Trophoblast cell (in vitro differentiated cells and primary cell): ENCODE measurements at regions not wholly inside any gene's neighbourhood (a gene's known extent, or its start where the extent isn't known, plus 50 kb on each side); places are given as distances from the start of the nearest gene placed in this dataset.
A peak's percentile ranks its signal among the peaks of the same experiment; 100 is the strongest.

Source experiments
- DNase-seq, 2 donors: peaks; one replicate each; pipeline ENCODE4 v3.0.0-alpha.2; 2016
- H2AFZ ChIP-seq: 2 replicates; pipeline ENCODE4 v1.6.1; 2013; ENCODE audit warnings: low read length, moderate library complexity, mild to moderate bottlenecking; ENCODE audit not compliant: insufficient read depth, poor library complexity
- H2AK5ac ChIP-seq: 2 replicates; pipeline ENCODE4 v1.6.1; 2013; ENCODE audit warnings: mild to moderate bottlenecking, low read length
- H2BK120ac ChIP-seq: 2 replicates; pipeline ENCODE4 v1.6.1; 2013; ENCODE audit warnings: low read length, mild to moderate bottlenecking, moderate library complexity; ENCODE audit not compliant: insufficient read depth, poor library complexity
- H2BK12ac ChIP-seq: 2 replicates; pipeline ENCODE4 v1.6.1; 2013; ENCODE audit warnings: mild to moderate bottlenecking, low read length, moderate library complexity
- H2BK5ac ChIP-seq: 2 replicates; pipeline ENCODE4 v1.6.1; 2013; ENCODE audit warnings: low read length, low read depth, moderate library complexity, mild to moderate bottlenecking; ENCODE audit not compliant: poor library complexity
- H3K14ac ChIP-seq: 2 replicates; pipeline ENCODE4 v1.6.1; 2013; ENCODE audit warnings: mild to moderate bottlenecking, low read length
- H3K18ac ChIP-seq: 2 replicates; pipeline ENCODE4 v1.6.1; 2013; ENCODE audit warnings: mild to moderate bottlenecking, low read length
- H3K23ac ChIP-seq: 2 replicates; pipeline ENCODE4 v1.6.1; 2013; ENCODE audit warnings: low read length
- H3K27ac ChIP-seq: 2 replicates; pipeline ENCODE4 v1.5.1; 2013; ENCODE audit warnings: low read depth, mild to moderate bottlenecking, inconsistent platforms, low read length, moderate library complexity
- H3K27me3 ChIP-seq: 2 replicates; pipeline ENCODE4 v1.6.1; 2013; ENCODE audit warnings: inconsistent platforms, mild to moderate bottlenecking, low read length, moderate library complexity; ENCODE audit not compliant: insufficient read depth
- H3K36me3 ChIP-seq, 2 experiments: 1 replicate in 1 of 2; 2 replicates in 1 of 2; pipeline ENCODE4 v1.6.1; 2013; ENCODE audit warnings: low read length in 2 of 2, mild to moderate bottlenecking in 2 of 2, moderate library complexity in 1 of 2; ENCODE audit not compliant: insufficient read depth in 2 of 2, control insufficient read depth in 1 of 2
- H3K4ac ChIP-seq: 2 replicates; pipeline ENCODE4 v1.6.1; 2013; ENCODE audit warnings: low read depth, mild to moderate bottlenecking, low read length, moderate library complexity
- H3K4me1 ChIP-seq, 2 experiments: 1 replicate in 1 of 2; 2 replicates in 1 of 2; pipeline ENCODE4 v1.6.1; 2013; ENCODE audit warnings: low read length in 2 of 2, mild to moderate bottlenecking in 2 of 2, moderate library complexity in 1 of 2; ENCODE audit not compliant: insufficient read depth in 2 of 2, control insufficient read depth in 1 of 2
- H3K4me2 ChIP-seq: 2 replicates; pipeline ENCODE4 v1.6.1; 2013; ENCODE audit warnings: inconsistent platforms, mild to moderate bottlenecking, low read length, moderate library complexity
- H3K4me3 ChIP-seq: 2 replicates; pipeline ENCODE4 v1.5.1; 2013; ENCODE audit warnings: mild to moderate bottlenecking, low read depth, low read length, inconsistent platforms
- H3K79me1 ChIP-seq: one replicate; pipeline ENCODE4 v1.6.1; 2013; ENCODE audit warnings: low read length
- H3K79me2 ChIP-seq: 2 replicates; pipeline ENCODE4 v1.6.1; 2013; ENCODE audit warnings: low read length, mild to moderate bottlenecking; ENCODE audit not compliant: control insufficient read depth, insufficient read depth, poor library complexity
- H3K9ac ChIP-seq: 2 replicates; pipeline ENCODE4 v1.6.1; 2013; ENCODE audit warnings: mild to moderate bottlenecking, low read length
- H3K9me3 ChIP-seq: 2 replicates; pipeline ENCODE4 v1.6.1; 2013; ENCODE audit warnings: low read depth, mild to moderate bottlenecking, control low read depth, inconsistent platforms, low read length; ENCODE audit not compliant: insufficient read depth
- H4K12ac ChIP-seq: 2 replicates; pipeline ENCODE4 v1.6.1; 2013; ENCODE audit warnings: low read depth, mild to moderate bottlenecking, low read length, moderate library complexity
- H4K8ac ChIP-seq: 2 replicates; pipeline ENCODE4 v1.6.1; 2013; ENCODE audit warnings: low read depth, mild to moderate bottlenecking, low read length, moderate library complexity
- H4K91ac ChIP-seq: one replicate; pipeline ENCODE4 v1.6.1; 2013; ENCODE audit warnings: low read depth, mild to moderate bottlenecking, low read length, moderate library complexity
- WGBS: extraction: QIAGEN DNeasy Blood & Tissue Kit; methylation state at CpG from one replicate; pipeline ENCODE4 v1.1.7; 2013; ENCODE audit warnings: missing lambda C conversion rate; ENCODE audit not compliant: insufficient read length, insufficient coverage; ENCODE audit errors: extremely low coverage; 5-methylcytosine and 5-hydroxymethylcytosine counted together

DNA sequence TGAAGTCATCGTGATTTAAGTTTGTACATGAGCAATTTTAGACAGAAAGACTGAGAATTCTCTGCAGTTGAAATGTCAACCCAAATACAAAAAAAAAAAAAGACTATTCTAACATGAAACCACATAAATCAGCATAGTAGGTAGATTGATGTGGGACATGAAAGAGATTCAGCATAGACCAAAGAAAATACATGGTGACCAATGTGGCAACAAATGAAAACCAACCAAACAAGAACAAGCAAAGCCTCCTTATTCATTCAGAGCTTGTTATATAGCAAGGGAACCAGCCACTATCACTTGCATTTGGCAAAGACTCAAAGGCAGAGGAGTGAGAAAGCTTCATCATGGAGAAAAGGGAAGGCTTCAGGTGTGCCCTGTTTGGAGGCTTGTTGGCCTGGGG lies 144.4 kb upstream of the TMPO start:
- no peaks in the 10 kb centered on the region for H3K79me1 ChIP-seq
- no peaks in the 10 kb centered on the region for H3K27me3 ChIP-seq
- peaks cover 0 to 2% of the 10 kb centered on the region in 2 experiments for H3K4me1 ChIP-seq
- no peak overlapping the region for H3K18ac ChIP-seq
- H3K14ac ChIP-seq = no peak overlapping the region
- H3K36me3 ChIP-seq = no peaks in the 10 kb centered on the region
- H4K12ac ChIP-seq = no peak overlapping the region
- no peaks in the 10 kb centered on the region for H3K9me3 ChIP-seq
- no peak overlapping the region for H4K91ac ChIP-seq
- H2BK5ac ChIP-seq = no peak overlapping the region
- H3K4me3 ChIP-seq = no peak overlapping the region
- H3K27ac ChIP-seq = no peak overlapping the region
- no peak overlapping the region for H2AFZ ChIP-seq
- H3K4me2 ChIP-seq = no peak overlapping the region
- H3K23ac ChIP-seq = no peak overlapping the region
- no peak overlapping the region for H3K4ac ChIP-seq
- H4K8ac ChIP-seq = no peak overlapping the region
- DNase-seq = no peak
- WGBS = no CpG with 5 or more reads among the region's 1 CpG
- no peak overlapping the region for H3K9ac ChIP-seq
- no peaks in the 10 kb centered on the region for H3K79me2 ChIP-seq
- H2BK12ac ChIP-seq = no peak overlapping the region
- H2BK120ac ChIP-seq = no peak overlapping the region
- H2AK5ac ChIP-seq = no peak overlapping the region

- no peaks in the 10 kb centered on the region for H3K27me3 ChIP-seq
- H2BK12ac ChIP-seq = no peak overlapping the region
- no peaks in the 10 kb centered on the region for H3K9me3 ChIP-seq
- H3K79me2 ChIP-seq = no peaks in the 10 kb centered on the region
- H3K4me3 ChIP-seq = no peak overlapping the region
- H3K79me1 ChIP-seq = no peaks in the 10 kb centered on the region
- no peak overlapping the region for H3K23ac ChIP-seq
- DNase-seq = no peak
- H3K4me1 ChIP-seq = peaks cover 0 to 2% of the 10 kb centered on the region in 2 experiments
- H3K27ac ChIP-seq = no peak overlapping the region
- no peak overlapping the region for H2BK120ac ChIP-seq
- no peaks in the 10 kb centered on the region for H3K36me3 ChIP-seq
- H4K8ac ChIP-seq = no peak overlapping the region
- H2BK5ac ChIP-seq = no peak overlapping the region
- H2AK5ac ChIP-seq = no peak overlapping the region
- no peak overlapping the region for H3K4ac ChIP-seq
- no peak overlapping the region for H3K9ac ChIP-seq
- no CpG with 5 or more reads among the region's 3 CpGs for WGBS
- no peak overlapping the region for H4K91ac ChIP-seq
- H4K12ac ChIP-seq = no peak overlapping the region
- H3K14ac ChIP-seq = no peak overlapping the region
- no peak overlapping the region for H3K18ac ChIP-seq
- H2AFZ ChIP-seq = no peak overlapping the region
- H3K4me2 ChIP-seq = no peak overlapping the region
These were observed 144.0 kb upstream of the TMPO start for GRCh38 chr12:98371419-98371818.

- no peak overlapping the region for H3K27ac ChIP-seq
- H3K27me3 ChIP-seq = no peaks in the 10 kb centered on the region
- H2BK5ac ChIP-seq = no peak overlapping the region
- DNase-seq = no peak
- no peaks in the 10 kb centered on the region for H3K79me2 ChIP-seq
- no peak overlapping the region for H2BK120ac ChIP-seq
- WGBS = no CpG with 5 or more reads among the region's 5 CpGs
- no peaks in the 10 kb centered on the region for H3K36me3 ChIP-seq
- H2AFZ ChIP-seq = no peak overlapping the region
- H2AK5ac ChIP-seq = no peak overlapping the region
- H3K9ac ChIP-seq = no peak overlapping the region
- H3K4me2 ChIP-seq = no peak overlapping the region
- H3K14ac ChIP-seq = no peak overlapping the region
- no peaks in the 10 kb centered on the region for H3K79me1 ChIP-seq
- no peak overlapping the region for H3K4me3 ChIP-seq
- no peak overlapping the region for H3K4ac ChIP-seq
- H4K12ac ChIP-seq = no peak overlapping the region
- no peak overlapping the region for H3K23ac ChIP-seq
- no peak overlapping the region for H4K8ac ChIP-seq
- H3K4me1 ChIP-seq = peaks cover 0 to 2% of the 10 kb centered on the region in 2 experiments
- no peaks in the 10 kb centered on the region for H3K9me3 ChIP-seq
- no peak overlapping the region for H3K18ac ChIP-seq
- H4K91ac ChIP-seq = no peak overlapping the region
- no peak overlapping the region for H2BK12ac ChIP-seq
These were observed 142.9 kb upstream of the TMPO start for GRCh38 chr12:98372340-98373024.

- Histone ChIP-seq H2AFZ (no peak overlapping the region), H3K18ac (no peak overlapping the region), H3K14ac (no peak overlapping the region), H3K36me3 (no peaks in the 10 kb centered on the region), H3K4me3 (no peak overlapping the region), H2BK5ac (no peak overlapping the region), H3K4me2 (no peak overlapping the region), H3K9ac (no peak overlapping the region), H2BK12ac (no peak overlapping the region), H4K12ac (no peak overlapping the region), H4K91ac (no peak overlapping the region), H3K23ac (no peak overlapping the region), H2BK120ac (no peak overlapping the region), H3K79me1 (no peaks in the 10 kb centered on the region), H2AK5ac (no peak overlapping the region), H4K8ac (no peak overlapping the region), H3K9me3 (no peaks in the 10 kb centered on the region), H3K27ac (no peak overlapping the region), H3K4me1 (peaks cover 0 to 2% of the 10 kb centered on the region in 2 experiments), H3K27me3 (no peaks in the 10 kb centered on the region), H3K4ac (no peak overlapping the region), H3K79me2 (no peaks in the 10 kb centered on the region)
- DNase-seq = peak; percentile 12 to 69
- WGBS = no CpG with 5 or more reads among the region's 2 CpGs
These were observed 142.3 kb upstream of the TMPO start for GRCh38 chr12:98373025-98373554.
